HG02970 (cell line): ENCODE measurements at regions not wholly inside any gene's neighbourhood (a gene's known extent, or its start where the extent isn't known, plus 50 kb on each side); places are given as distances from the start of the nearest gene placed in this dataset.

ENCODE experiments used
- ATAC-seq: cut with Tn5 transposase; IDR thresholded peaks from one replicate; pipeline ENCODE4 v1.9.1; 2021; ENCODE audit warnings: mild to moderate bottlenecking, moderate library complexity, moderate number of reproducible peaks; ENCODE audit not compliant: unreplicated experiment, low FRiP score

- ATAC-seq = no peak
Measured at GRCh38 chr2:4354164-4354563, 650.8 kb downstream of the DCDC2C start.

GRCh38 chr2:4354678-4355077 lies 651.3 kb downstream of the DCDC2C start:
- no peak for ATAC-seq

- ATAC-seq = no peak
Measured at GRCh38 chr2:4356109-4356508, 652.7 kb downstream of the DCDC2C start.

DNA sequence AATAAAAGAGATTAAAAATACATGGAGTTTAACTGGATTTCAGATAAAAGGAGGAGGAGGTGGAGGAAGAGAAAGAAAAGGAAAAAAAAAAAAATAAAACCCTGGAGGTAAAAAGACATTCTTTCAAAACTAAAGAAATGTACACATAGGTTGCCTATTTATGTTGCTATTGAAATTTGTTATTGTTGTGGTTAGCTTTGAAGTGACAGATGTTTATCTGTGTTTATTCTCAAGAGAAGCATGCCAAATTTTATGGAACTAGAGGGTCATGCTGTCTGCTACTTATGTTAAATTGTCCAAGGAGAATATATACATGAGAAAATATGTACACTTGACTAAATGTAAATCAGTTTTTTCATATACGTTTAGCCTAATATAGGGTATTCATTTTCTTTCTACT lies 653.2 kb downstream of the DCDC2C start:
- no peak for ATAC-seq

- ATAC-seq = no peak
Measured at GRCh38 chr2:4357121-4357520, 653.7 kb downstream of the DCDC2C start.

- no peak for ATAC-seq
Measured at GRCh38 chr2:4358837-4359236, 655.5 kb downstream of the DCDC2C start.

- no peak for ATAC-seq
Measured at GRCh38 chr2:4368907-4369306, 665.5 kb downstream of the DCDC2C start.

DNA sequence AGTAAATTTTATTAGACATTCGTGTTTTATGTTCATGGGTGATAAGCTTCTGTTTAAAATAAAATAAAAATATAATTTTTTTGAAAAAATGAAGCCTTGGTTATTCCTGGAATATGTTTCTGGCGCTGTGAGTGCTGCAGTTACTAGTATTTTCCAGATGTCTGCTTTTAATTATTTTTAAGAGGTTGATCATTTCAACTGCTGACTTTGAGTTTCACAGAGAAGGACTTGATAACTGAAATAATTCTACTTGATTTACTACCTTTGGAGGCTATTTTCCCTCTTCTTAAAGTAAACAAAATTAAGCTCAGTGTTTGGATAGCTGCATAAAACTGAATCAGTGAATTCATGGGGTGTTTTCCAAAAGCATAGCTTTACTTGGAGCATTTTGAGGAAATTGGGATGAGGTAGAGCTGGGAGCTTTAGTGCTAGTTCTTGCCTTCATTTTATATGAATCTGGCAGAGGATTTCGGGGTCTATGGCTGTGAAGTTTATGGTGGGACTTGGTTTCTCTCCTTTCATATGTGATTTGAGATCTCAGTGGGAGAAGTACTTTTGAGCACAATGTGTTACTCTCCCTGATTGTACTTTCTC lies 666.5 kb downstream of the DCDC2C start:
- ATAC-seq = no peak

DNA sequence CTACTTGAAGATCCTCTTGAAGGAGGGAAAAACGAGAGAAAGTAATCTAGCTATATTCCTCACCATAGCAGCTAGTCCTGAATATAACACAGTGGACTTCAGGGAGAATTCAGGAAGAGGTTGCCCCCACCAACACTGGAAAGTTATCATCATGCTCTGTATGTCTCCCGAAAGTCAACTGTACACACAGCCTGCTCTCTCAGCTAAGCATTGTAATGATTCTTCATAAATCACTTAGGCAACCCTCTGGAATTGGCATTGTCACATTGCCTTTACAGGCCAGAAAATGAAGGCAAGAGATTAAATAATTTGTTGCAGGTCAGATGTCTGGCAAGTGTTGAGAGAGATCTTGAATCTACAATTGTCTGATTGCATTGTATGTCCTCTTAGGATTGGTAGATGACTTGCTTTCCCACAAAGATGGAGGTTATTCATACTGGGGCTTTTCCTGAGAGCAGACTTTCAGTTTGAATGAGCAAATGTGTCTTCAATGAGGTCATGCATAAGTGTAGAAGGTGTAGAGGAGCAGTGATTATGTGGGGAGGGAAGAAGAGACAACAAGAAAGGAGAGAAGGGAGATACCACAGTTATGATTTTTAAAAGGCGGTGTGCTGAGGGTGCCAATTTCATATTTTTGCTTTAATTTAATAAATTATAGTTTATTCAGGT lies 667.2 kb downstream of the DCDC2C start:
- ATAC-seq = no peak

- no peak for ATAC-seq
Measured at GRCh38 chr2:4381049-4381448, 677.7 kb downstream of the DCDC2C start.

GRCh38 chr2:4381773-4382172 lies 678.4 kb downstream of the DCDC2C start:
- ATAC-seq = no peak

GRCh38 chr2:4391013-4391412 lies 687.6 kb downstream of the DCDC2C start:
- no peak for ATAC-seq

GRCh38 chr2:4404363-4404762 lies 701.0 kb downstream of the DCDC2C start:
- no peak for ATAC-seq

- ATAC-seq = no peak
Measured at GRCh38 chr2:4408321-4408720, 704.9 kb downstream of the DCDC2C start.

DNA sequence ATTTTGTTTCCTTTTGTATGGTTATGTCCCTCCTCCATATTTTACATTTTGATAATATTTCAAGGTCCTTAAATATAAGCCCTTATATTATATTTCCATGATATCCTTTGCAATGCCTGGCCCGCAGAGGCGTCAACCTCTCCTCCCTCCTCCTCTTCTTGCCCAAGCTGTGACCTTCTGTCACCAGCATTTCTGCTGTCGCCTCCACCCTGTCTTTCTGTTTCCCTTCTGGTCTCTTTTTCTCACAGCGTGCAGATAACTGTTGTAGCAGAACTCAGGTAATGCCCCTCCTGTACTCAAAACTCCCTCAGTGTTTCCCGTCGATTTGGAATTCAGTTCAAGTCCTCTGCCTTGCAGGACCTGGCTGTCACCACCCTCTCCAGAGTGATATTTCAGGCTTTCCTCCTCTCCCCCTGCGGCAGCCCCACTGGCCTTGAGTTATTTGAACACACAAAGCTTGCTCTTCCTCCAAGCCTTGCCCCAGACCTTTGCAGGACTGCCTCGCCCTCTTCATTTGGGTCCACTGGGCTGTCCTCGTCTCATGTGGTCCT lies 709.3 kb downstream of the DCDC2C start:
- ATAC-seq = no peak

DNA sequence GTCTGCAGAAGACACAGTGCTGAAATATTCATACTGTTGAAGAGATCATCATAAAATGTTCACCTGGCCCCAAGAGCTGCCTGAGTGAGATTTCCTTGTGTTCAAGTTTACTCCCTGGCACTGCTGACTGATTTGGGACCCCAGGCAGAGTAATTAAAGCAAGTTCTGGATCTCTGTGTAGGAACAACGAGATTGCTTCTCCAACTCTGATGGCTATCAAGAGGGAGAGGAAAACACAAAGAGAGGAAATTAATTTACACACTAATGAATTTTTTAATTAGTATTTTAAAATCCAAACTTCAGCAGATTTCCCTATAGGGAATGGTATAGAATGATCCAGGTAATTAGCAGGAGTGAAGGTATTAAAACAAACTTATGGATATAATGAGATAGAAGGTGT lies 711.8 kb downstream of the DCDC2C start:
- no peak for ATAC-seq

DNA sequence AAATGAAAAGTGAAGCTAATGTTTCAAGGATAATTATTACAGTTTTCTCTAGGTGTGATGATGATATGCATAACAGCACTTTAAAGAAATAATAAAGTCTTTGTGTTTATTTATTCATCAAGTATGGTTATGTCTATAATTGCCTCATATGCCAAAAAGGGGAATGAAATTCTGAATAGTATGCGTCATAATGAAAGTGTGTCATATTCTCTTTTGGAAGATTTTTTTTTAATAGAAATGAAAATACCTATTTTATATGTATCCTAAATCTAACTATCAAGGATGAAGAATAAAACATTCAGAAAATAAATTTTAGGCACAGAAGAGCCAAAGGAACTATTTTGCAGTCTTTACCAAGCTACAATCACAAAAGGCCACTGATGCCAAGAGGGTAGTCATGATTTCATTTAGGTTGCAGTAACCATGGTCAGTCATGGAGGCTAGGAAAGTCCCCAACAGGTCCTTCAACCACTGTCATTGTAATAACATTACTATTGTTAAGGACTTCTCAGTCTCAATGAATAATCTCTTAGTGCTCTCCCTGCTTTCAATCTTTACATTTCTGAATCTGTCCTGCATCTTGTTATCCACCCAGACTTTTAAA lies 712.5 kb downstream of the DCDC2C start:
- no peak for ATAC-seq

- ATAC-seq = no peak
Measured at GRCh38 chr2:4416431-4416830, 713.1 kb downstream of the DCDC2C start.

- ATAC-seq = no peak
Measured at GRCh38 chr2:4417771-4418170, 714.4 kb downstream of the DCDC2C start.

GRCh38 chr2:4420032-4420431 lies 716.7 kb downstream of the DCDC2C start:
- ATAC-seq = no peak

DNA sequence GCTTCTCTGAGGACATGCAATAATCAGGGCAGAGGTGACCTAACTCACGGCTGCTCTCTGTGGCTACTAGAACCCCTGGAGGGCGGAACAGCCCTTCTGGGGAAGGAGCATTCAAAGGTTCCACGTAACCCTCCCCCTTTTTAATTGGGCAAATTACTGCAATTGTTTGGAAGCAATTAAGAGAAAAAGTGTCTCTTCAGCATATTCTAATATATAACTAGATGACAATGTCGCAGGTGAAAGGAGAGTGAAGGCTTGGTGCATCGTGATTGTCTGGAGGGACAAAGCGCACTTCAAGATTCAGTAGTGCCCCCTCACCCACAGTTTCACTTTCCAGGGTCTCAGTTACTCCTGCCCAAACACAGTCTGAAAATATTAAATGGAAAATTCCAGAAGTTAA lies 720.8 kb downstream of the DCDC2C start:
- ATAC-seq = no peak

DNA sequence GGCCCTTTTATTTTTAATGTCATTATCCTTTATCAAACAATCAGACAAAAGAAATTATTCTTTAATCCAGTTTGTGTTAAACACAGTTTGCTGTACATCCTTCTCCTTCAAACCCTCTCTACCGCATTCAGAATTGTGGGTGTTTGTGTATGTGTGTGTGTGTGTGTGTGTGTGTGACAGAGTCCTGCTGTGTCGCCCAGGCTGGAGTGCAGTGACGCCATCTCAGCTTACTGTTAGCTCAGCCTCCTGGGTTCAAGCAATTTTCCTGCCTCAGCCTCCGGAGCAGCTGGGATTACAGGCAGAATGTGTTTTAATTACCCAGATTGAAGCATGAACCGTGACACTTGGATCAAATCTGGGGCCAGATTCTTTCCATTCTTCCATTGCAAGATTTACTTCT lies 723.7 kb downstream of the DCDC2C start:
- ATAC-seq = no peak
